NAMALWA (cell line): ENCODE measurements at regions not wholly inside any gene's neighbourhood (a gene's known extent, or its start where the extent isn't known, plus 50 kb on each side); places are given as distances from the start of the nearest gene placed in this dataset.
"Not testable (repeated sequence)": the region's sequence is repeated elsewhere in the genome, so short reads cannot be mapped to it uniquely, and the experiment has no call there.

Source experiments
- DNase-seq: peaks from one replicate; pipeline ENCODE4 v3.0.0-alpha.2; 2015; ENCODE audit warnings: low spot score

DNA sequence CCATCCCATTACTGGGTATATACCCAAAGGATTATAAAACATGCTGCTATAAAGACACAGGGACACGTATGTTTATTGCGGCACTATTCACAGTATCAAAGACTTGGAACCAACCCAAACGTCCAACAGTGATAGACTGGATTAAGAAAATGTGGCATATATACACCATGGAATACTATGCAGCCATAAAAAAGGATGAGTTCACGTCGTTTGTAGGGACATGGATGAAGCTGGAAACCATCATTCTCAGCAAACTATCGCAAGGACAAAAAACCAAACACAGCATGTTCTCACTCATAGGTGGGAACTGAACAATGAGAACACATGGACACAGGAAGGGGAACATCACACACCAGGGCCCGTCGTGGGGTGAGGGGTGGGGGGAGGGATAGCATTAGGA, 106.1 kb downstream of the CHD1L start:
- not testable (repeated sequence) for DNase-seq

GRCh38 chr1:147349533-147349932, 107.0 kb downstream of the CHD1L start:
- DNase-seq: no peak

DNA sequence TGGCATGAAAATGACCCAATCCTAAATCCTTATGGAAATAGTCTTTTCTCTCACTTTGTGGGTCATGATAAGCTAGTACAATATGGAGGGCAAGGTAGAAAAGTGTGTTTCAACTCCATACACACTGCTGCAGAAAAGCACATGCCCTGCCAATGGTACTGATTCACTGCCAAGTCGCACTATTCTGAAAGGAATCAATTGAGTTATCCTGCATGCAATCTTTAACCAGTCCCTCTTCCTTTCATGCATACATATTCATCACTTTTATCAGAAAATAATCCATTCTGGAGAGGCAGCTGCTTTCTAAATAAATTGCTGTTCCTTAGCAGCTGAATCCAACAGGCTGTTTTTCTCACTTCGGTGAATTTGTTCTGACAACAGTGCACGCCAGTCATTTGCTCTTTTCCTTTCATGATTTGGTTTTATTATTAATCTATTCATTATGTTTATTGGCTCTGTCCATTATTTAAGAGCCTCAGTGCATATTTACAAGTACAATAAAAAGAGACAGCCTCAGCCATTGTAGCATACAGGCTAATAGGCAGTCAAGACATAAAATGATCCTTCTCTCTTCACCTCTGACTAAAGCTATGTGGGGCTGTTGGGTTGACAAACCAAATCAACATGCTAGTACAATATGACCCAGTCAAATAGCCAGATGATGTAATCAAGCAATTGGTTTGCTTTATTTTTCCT, 108.8 kb downstream of the CHD1L start:
- no peak for DNase-seq

GRCh38 chr1:147377263-147378246, 135.1 kb downstream of the CHD1L start:
- no peak for DNase-seq

- DNase-seq: no peak
Measured at GRCh38 chr1:147379889-147380288, 137.4 kb downstream of the CHD1L start.

- no peak for DNase-seq
Measured at GRCh38 chr1:147384804-147385203, 142.3 kb downstream of the CHD1L start.

- no peak for DNase-seq
Measured at GRCh38 chr1:147388969-147389368, 146.5 kb downstream of the CHD1L start.

DNA sequence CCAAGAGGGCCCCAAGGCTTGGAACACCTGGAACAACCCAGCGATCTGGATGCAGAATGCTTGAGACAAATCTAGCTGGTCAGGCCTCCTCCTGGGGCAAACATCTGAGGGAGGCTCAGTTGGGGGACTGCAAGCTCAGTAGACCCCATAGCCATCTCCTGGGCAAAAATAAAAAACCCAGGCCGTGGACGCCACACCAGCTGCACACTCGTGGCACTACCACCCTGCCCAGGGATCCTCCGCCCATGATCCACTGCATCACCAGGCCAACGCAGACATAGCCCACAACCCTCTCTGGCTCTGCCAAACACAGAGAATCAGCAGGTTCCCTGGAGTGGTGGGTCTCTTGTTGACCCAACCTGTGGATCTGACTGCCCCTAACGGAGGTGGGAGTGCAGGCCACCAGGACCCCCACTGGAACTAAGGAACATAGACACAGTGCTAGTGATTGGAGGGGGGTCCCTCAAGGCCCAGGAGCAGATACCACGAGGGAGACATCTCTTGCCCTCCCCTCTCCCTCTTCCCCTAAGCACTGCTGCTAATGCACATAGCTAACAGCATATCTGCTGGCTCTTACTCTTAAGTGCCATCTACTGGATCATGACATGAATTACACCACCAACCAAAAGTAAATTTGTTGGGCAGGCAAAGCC, 147.2 kb downstream of the CHD1L start:
- DNase-seq: peak; percentile 73

- no peak for DNase-seq
Measured at GRCh38 chr1:147390185-147390542, 147.7 kb downstream of the CHD1L start.

- no peak for DNase-seq
Measured at GRCh38 chr1:147391114-147391513, 148.6 kb downstream of the CHD1L start.

- not testable (repeated sequence) for DNase-seq
Measured at GRCh38 chr1:147402326-147403045, 138.8 kb upstream of the BCL9 start.

DNA sequence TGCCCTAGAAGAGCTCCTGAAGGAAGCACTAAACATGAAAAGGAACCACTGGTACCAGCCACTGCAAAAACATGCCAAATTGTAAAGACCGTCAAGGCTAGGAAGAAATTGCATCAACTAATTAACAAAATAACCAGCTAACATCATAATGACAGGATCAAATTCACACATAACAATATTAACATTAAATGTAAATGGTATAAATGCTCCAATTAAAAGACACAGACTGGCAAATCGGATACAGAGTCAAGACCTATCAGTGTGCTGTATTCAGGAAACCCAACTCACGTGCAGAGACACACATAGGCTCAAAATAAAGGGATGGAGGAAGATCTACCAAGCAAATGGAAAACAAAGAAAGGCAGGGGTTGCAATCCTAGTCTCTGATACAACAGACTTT, 137.0 kb upstream of the BCL9 start:
- DNase-seq: not testable (repeated sequence)

DNA sequence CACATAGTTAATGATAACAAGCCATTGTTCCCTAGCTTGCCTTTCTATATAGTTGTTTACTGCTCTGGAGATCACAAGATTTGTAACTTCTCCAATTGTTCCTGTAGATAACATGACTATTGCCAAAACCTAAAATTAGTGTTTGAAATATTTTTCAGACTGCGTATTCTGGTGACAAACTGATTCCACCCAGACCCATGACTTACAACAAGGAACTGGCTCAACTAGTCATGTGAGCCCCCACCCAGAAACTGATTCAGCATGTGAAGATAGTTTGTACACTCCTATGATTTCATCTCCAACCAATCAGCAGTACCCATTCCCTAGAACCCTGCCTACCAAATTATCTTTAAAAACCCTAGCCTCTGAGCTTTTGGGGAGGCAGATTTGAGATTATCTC, 131.4 kb upstream of the BCL9 start:
- no peak for DNase-seq

DNA sequence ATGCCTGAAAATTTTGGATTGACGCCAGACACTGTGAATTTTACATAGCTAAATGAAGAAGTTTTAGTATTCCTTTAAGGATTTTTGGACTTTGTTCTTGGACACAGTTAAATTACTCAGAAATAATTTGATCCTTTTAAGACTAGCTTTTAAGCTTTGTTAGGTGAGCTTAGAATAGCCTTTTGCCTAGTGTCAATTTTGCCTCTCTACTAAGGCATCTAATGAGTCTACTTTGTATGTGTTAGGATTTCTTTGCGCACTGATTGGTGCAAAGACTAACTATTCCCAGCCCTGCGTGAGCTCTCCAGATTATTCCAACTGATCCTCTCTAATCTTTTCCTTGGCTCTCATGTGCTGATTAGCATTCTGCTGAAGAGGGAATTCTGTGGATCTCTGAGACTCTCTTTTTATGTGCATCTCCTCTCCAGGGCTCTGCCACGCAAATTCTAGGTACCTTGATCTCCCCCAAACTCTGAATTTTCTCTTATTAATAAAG, 128.1 kb upstream of the BCL9 start:
- DNase-seq: no peak

DNA sequence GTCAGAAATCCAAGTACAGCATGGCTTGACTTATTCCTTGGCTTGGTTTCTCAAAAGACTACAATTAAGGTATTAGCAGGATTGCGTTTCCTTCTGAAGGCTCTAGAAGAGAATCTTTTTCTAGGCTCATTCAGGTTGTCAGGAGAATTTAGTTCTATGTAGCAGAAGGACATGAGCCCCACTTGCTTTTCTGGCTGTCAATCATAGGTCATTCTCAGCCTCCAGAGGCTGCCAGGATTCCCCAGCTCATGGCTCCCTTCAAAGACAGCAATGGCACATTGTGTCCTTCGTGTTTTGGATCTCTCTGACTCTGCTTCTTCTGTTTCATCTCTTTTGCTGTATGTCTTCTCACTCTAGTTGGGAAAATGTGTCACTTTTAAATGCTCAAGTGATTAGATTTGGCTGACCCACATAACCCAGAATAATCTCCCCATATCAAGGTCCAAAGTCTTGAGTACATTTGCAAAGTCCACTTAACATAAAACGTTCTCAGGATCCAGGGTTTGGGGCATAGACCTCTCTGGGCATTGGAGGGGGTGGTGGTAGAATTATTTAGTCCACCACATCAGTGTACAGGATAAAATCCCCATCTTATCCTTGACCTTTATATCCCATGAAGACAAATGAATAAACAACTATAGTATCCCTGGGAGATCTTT, 126.7 kb upstream of the BCL9 start:
- DNase-seq: no peak

- no peak for DNase-seq
Measured at GRCh38 chr1:147417024-147417423, 124.3 kb upstream of the BCL9 start.

DNA sequence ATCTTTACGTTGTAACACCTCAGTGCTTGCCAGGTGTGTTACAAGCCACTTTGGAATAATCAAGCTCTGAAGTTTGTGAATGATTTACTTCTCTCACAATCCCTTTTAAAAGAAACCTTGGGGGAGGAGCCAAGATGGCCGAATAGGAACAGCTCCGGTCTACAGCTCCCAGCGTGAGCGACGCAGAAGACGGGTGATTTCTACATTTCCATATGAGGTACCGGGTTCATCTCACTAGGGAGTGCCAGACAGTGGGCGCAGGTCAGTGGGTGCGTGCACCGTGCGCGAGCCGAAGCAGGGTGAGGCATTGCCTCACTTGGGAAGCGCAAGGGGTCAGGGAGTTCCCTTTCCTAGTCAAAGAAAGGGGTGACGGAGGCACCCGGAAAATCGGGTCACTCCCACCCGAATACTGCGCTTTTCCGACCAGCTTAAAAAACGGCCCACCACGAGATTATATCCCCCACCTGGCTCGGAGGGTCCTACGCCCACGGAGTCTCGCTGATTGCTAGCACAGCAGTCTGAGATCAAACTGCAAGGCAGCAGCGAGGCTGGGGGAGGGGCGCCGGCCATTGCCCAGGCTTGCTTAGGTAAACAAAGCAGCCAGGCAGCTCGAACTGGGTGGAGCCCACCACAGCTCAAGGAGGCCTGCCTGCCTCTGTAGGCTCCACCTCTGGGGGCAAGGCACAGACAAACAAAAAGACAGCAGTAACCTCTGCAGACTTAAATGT, 118.0 kb upstream of the BCL9 start:
- not testable (repeated sequence) for DNase-seq

- peak; percentile 32 for DNase-seq
Measured at GRCh38 chr1:147434921-147435320, 106.4 kb upstream of the BCL9 start.

DNA sequence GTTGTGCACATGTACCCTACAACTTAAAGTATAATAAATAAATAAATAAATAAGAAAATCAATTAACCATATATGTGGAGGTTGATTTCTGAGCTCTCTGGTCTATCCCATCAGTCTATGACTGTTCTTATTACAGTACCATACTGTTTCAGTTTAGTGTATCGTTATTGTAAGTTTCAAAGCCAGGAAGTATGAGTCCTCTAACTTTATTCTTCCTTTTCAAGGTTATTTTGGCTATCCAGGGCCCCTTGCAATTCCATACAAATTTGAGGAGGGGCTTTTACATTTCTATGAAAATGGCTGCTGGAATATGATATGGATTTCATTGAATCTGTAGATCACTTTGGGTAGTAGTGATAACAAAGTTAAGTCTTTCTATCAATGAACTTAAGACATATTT, 96.9 kb upstream of the BCL9 start:
- no peak for DNase-seq

DNA sequence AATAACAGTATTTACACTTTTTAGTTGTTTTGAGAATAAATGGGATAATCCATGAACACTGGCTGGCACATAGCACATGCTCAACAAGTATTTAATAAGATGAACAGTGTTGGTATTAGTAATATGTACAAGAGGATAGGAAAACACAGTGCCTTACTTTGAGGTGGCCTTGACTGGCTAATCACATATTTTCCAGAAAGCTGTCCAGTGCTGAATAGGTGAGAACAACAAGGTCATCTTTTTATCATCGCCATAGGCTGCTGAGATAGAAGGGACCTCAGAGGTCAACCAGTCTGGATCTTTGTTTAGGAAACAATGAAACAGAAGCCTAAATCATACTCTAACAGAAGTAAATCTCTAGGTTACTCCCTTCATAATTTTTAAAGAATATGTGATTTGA, 89.7 kb upstream of the BCL9 start:
- no peak for DNase-seq

DNA sequence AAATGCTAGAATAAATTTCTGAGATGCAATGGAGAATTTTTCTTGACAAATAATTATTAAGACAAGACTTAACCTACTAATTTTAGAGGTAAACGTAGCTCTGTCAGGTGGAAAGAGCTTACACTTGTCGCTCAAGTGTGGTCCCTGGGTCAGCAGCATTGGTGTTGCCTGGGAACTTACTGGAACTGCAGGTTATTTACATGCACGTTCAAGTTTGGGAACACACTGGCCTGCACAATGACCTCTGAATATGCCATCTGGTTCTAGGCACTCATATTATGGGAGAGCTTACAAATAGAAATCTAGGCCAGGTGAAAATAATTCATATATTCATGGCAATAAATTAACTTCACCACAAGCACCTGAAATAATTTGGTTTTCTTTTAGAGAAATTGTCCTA, 88.5 kb upstream of the BCL9 start:
- DNase-seq: no peak
